A673 (cell line): ENCODE measurements at regions not wholly inside any gene's neighbourhood (a gene's known extent, or its start where the extent isn't known, plus 50 kb on each side); places are given as distances from the start of the nearest gene placed in this dataset.

Source experiments
- CTCF ChIP-seq: fragments of 300-800, 200-600 bp; sonication (generic); conservative IDR thresholded peaks from 2 replicates; pipeline ENCODE4 v1.5.1; 2017; ENCODE audit warnings: low read depth, mild to moderate bottlenecking, antibody characterized with exemption, low read length, moderate library complexity, mixed read lengths
- EZH2 ChIP-seq: fragments of 200-600 bp; sonication (generic); IDR thresholded peaks from 2 replicates; pipeline ENCODE4 v1.6.1; 2017; ENCODE audit warnings: borderline replicate concordance, low read depth, mild to moderate bottlenecking, mixed read lengths, antibody characterized with exemption, low read length; ENCODE audit not compliant: poor library complexity, severe bottlenecking

GRCh38 chr18:27825689-27826088 lies 351.2 kb downstream of the CDH2 start:
- TF ChIP-seq CTCF (no peak), EZH2 (no peak)
